ENCODE measurements at regions not wholly inside any gene's neighbourhood (a gene's known extent, or its start where the extent isn't known, plus 50 kb on each side); places are given as distances from the start of the nearest gene placed in this dataset.
A peak's percentile ranks its signal among the peaks of the same experiment; 100 is the strongest.

GRCh38 chr4:41442810-41443209, 95.1 kb upstream of the LIMCH1 start:
- H4K20me1 ChIP-seq (replicated peaks; ENCODE audit: control insufficient read depth, extremely low read depth, insufficient read depth, low read length), result no peaks in the 10 kb centered on the region
- H3K4me2 ChIP-seq (ENCODE audit: insufficient read depth, low read length), result peak overlapping the region; percentile 68
- POLR2A ChIA-PET, result no interaction called here
- peaks cover 13 to 34% of the 10 kb centered on the region in 2 experiments for H3K27me3 ChIP-seq (ENCODE audit: control insufficient read depth in 2 of 2, insufficient read depth in 2 of 2, low read length in 2 of 2)
- H3K36me3 ChIP-seq (ENCODE audit: control insufficient read depth in 2 of 2, extremely low read depth in 1 of 2, insufficient read depth in 2 of 2, low read length in 2 of 2), result no peaks in the 10 kb centered on the region
- peaks cover 8% of the 10 kb centered on the region for H3K4me1 ChIP-seq (ENCODE audit: control insufficient read depth, extremely low read depth, insufficient read depth, low read length)
- H3K9ac ChIP-seq (replicated peaks; ENCODE audit: extremely low read depth, insufficient read depth, low read length), result no peak overlapping the region
- no peaks in the 10 kb centered on the region for H3K9me1 ChIP-seq (replicated peaks; ENCODE audit: control insufficient read depth, extremely low read depth, insufficient read depth, low read length)
- FAIRE-seq (peak; percentile 46), DNase-seq (ENCODE audit: low read depth, low spot score) (peak; percentile 73)
- dilution Hi-C loops (cut with MboI; ENCODE audit: extremely low pct_ligation_motif_present, low sequenced_read_pairs), result no loop called here
- H2AFZ ChIP-seq (ENCODE audit: low read depth, low read length), result no peak overlapping the region
- BruUV-seq (replicated peaks), result no TSS peak
- H3K4me3 ChIP-seq (replicated peaks in 1 of 3; ENCODE audit: insufficient read depth in 1 of 3, low read depth in 1 of 3, low read length in 3 of 3), result no peak overlapping the region
- CTCF ChIA-PET, result interaction anchor here (0.8 to 2.7 kb wide), 7 partner anchors 9 to 219 kb away, joined by 3 to 10 read pairs (median 3); no protein-coding TSS in a partner anchor
- intact Hi-C loops (cut with micrococcal nuclease), result no loop called here
- H3K27ac ChIP-seq (ENCODE audit: insufficient read depth, low read depth, low read length), result no peak overlapping the region
- TF ChIP-seq, protein P1, sequence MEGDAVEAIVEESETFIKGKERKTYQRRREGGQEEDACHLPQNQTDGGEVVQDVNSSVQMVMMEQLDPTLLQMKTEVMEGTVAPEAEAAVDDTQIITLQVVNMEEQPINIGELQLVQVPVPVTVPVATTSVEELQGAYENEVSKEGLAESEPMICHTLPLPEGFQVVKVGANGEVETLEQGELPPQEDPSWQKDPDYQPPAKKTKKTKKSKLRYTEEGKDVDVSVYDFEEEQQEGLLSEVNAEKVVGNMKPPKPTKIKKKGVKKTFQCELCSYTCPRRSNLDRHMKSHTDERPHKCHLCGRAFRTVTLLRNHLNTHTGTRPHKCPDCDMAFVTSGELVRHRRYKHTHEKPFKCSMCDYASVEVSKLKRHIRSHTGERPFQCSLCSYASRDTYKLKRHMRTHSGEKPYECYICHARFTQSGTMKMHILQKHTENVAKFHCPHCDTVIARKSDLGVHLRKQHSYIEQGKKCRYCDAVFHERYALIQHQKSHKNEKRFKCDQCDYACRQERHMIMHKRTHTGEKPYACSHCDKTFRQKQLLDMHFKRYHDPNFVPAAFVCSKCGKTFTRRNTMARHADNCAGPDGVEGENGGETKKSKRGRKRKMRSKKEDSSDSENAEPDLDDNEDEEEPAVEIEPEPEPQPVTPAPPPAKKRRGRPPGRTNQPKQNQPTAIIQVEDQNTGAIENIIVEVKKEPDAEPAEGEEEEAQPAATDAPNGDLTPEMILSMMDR (IDR thresholded peaks at IDR 0.05; ENCODE audit: extremely low read depth in 1 of 2, insufficient read depth in 1 of 2, low read depth in 1 of 2, low read length in 2 of 2), result no peak
- peak; percentile 39 for TF ChIP-seq GATA2 (IDR thresholded peaks at IDR 0.05; ENCODE audit: insufficient read depth, insufficient read length, low read depth, low read length)
- no peak for TF ChIP-seq JUN (IDR thresholded peaks at IDR 0.05; ENCODE audit: borderline replicate concordance, insufficient read depth, insufficient read length, low read depth)
- H3K9me3 ChIP-seq (replicated peaks; ENCODE audit: control insufficient read depth, insufficient read depth, low read length), result no peaks in the 10 kb centered on the region
- H3K79me2 ChIP-seq (ENCODE audit: control insufficient read depth, insufficient read depth, low read length), result no peaks in the 10 kb centered on the region

DNA sequence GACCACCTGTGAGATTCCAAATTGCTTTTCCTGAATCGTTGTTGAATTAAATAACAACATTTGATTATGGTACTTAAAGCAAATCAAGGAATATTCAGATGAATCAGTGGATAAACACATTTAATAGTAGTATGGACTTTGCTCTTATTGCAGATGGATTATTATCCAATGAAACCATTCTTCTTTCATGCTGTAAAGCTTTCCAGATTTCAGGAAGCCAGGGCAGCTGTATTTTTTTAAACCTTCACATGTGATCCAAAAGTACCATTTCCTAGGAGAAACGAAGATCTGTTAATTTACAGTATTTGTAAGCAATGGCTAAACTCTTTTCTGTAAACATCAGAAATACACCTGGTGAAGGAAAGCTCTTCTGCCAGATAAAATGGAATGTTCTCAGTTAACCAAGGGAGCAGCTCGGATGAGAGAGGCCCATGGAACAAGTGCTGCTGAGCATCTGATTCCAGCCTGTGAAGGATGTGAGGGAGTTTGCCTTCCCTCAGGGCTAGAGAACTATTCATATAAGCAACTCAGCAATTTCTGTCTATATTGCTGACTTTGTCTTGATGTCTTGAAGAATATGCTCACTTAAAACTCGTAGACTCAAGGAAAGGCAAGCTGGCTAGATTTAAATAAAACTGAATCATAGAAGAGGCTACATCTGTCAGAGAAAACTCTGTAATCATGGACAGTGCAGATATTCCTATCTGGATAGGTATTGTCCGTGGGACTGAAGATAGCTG, 94.4 kb upstream of the LIMCH1 start:
- Histone ChIP-seq H3K79me2 (ENCODE audit: control insufficient read depth, insufficient read depth, low read length) (no peaks in the 10 kb centered on the region), H3K9me3 (replicated peaks; ENCODE audit: control insufficient read depth, insufficient read depth, low read length) (no peaks in the 10 kb centered on the region), H4K20me1 (replicated peaks; ENCODE audit: control insufficient read depth, extremely low read depth, insufficient read depth, low read length) (no peaks in the 10 kb centered on the region), H3K4me2 (ENCODE audit: insufficient read depth, low read length) (no peak overlapping the region), H3K9ac (replicated peaks; ENCODE audit: extremely low read depth, insufficient read depth, low read length) (no peak overlapping the region), H3K27ac (ENCODE audit: insufficient read depth, low read depth, low read length) (no peak overlapping the region), H3K4me3 (replicated peaks in 1 of 3; ENCODE audit: insufficient read depth in 1 of 3, low read depth in 1 of 3, low read length in 3 of 3) (no peak overlapping the region), H3K4me1 (ENCODE audit: control insufficient read depth, extremely low read depth, insufficient read depth, low read length) (peaks cover 8% of the 10 kb centered on the region), H3K9me1 (replicated peaks; ENCODE audit: control insufficient read depth, extremely low read depth, insufficient read depth, low read length) (no peaks in the 10 kb centered on the region), H3K36me3 (ENCODE audit: control insufficient read depth in 2 of 2, extremely low read depth in 1 of 2, insufficient read depth in 2 of 2, low read length in 2 of 2) (no peaks in the 10 kb centered on the region), H3K27me3 (ENCODE audit: control insufficient read depth in 2 of 2, insufficient read depth in 2 of 2, low read length in 2 of 2) (peaks cover 13 to 32% of the 10 kb centered on the region in 2 experiments), H2AFZ (ENCODE audit: low read depth, low read length) (no peak overlapping the region)
- ChIA-PET POLR2A (no interaction called here), CTCF (interaction anchor here (0.8 to 2.7 kb wide), 7 partner anchors 8 to 218 kb away, joined by 3 to 10 read pairs (median 3); no protein-coding TSS in a partner anchor)
- no TSS peak for BruUV-seq (replicated peaks)
- dilution Hi-C loops (cut with MboI; ENCODE audit: extremely low pct_ligation_motif_present, low sequenced_read_pairs) (no loop called here), intact Hi-C loops (cut with micrococcal nuclease) (no loop called here)
- TF ChIP-seq EZH2 (IDR thresholded peaks at IDR 0.05; ENCODE audit: borderline replicate concordance, low read depth, low read length, severe bottlenecking), result no peak
- no peak for TF ChIP-seq JUN (IDR thresholded peaks at IDR 0.05; ENCODE audit: borderline replicate concordance, insufficient read depth, insufficient read length, low read depth)
- TF ChIP-seq POLR2AphosphoS5 (IDR thresholded peaks at IDR 0.05; ENCODE audit: insufficient read depth, low read depth, low read length), result no peak
- TF ChIP-seq POLR2A (IDR thresholded peaks at IDR 0.05; ENCODE audit: low read depth, low read length), result no peak
- TF ChIP-seq, protein P1 (IDR thresholded peaks at IDR 0.05; ENCODE audit: extremely low read depth in 1 of 2, insufficient read depth in 1 of 2, low read depth in 1 of 2, low read length in 2 of 2), result no peak
- TF ChIP-seq, protein P2, sequence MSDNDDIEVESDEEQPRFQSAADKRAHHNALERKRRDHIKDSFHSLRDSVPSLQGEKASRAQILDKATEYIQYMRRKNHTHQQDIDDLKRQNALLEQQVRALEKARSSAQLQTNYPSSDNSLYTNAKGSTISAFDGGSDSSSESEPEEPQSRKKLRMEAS (IDR thresholded peaks at IDR 0.05; ENCODE audit: insufficient read depth, insufficient read length), result no peak
- no peak for TF ChIP-seq MYC (IDR thresholded peaks at IDR 0.05; ENCODE audit: low read depth, low read length)
- TF ChIP-seq GATA2 (IDR thresholded peaks at IDR 0.05; ENCODE audit: insufficient read depth, insufficient read length, low read depth, low read length), result no peak
- no peak for TF ChIP-seq FOS (IDR thresholded peaks at IDR 0.05; ENCODE audit: borderline replicate concordance, insufficient read depth, low read length)
- FAIRE-seq, result no peak
- peak; percentile 29 for DNase-seq (ENCODE audit: low read depth, low spot score)

All from endothelial cell of umbilical vein (primary cell).